GM03348 (cell line): ENCODE measurements at regions not wholly inside any gene's neighbourhood (a gene's known extent, or its start where the extent isn't known, plus 50 kb on each side); places are given as distances from the start of the nearest gene placed in this dataset.

Experiments used
- DNase-seq: peaks from one replicate; pipeline ENCODE4 v3.0.0; 2012; ENCODE audit warnings: low spot score

- no peak for DNase-seq
These were observed 1471.1 kb downstream of the TBC1D22A start for GRCh38 chr22:48233586-48233985.

DNA sequence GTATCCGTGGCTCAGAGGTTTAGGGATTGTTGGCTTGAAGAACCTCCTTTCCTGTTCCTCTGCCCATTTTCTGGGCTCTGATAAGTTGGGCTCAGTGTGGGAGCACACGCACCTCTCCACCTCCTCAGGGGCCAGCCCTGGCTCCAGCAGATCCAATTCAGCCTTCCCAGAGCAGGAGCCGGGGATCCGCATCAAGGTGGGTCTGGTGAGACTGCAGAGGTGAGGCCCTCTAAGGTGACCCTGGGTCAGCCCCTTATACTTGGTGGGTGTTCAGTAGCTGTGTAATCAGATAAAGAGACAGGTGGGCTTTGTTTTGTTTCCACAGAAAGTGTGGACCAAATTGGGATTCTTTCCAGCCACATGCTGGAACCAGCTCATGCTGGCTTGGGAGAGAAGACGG lies 1466.0 kb downstream of the TBC1D22A start:
- no peak for DNase-seq

GRCh38 chr22:48227341-48228018 lies 1465.0 kb downstream of the TBC1D22A start:
- DNase-seq, result no peak

DNA sequence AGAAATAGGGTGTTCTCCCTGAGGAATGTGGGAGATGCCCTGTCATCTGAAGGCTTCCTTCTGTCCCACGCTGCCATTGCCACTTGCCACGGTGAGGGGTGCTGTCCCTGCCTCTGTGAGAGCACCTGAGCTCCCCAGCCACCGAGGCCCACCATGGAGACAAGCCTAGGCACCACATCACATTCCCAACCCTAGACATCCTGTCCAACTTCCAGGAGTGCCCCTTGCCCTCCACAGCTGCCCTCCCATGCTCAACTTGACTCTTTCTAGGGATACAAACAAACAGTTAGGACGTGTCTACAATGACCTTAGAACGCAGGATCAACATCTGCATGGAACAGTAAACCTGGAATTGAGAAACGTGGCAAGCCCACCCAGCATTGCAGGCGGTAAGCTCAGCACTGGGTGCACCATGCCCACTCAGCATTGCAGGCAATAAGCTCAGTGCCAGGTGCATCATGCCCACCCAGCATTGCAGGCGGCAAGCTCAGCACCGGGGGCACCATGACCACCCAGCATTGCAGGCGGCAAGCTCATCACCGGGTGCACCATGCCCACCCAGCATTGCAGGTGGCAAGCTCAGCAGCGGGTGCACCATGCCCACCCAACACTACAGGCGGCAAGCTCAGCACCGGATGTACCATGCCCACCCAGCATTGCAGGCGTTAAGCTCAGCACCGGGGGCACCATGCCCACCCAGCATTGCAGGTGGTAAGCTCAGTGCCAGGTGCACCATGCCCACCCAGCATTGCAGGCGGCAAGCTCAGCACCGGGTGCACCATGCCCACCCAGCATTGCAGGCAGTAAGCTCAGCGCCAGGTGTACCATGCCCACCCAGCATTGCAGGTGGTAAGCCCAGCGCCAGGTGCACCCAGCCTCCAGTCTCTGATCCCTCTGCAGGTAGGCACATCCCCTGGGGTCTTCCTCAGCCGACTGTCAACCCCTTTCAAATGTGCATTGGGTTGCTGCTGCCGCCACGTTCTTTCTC lies 1463.9 kb downstream of the TBC1D22A start:
- DNase-seq, result no peak

GRCh38 chr22:48224332-48224731 lies 1461.9 kb downstream of the TBC1D22A start:
- no peak for DNase-seq

- DNase-seq, result no peak
These were observed 1461.2 kb downstream of the TBC1D22A start for GRCh38 chr22:48223488-48224190.

DNA sequence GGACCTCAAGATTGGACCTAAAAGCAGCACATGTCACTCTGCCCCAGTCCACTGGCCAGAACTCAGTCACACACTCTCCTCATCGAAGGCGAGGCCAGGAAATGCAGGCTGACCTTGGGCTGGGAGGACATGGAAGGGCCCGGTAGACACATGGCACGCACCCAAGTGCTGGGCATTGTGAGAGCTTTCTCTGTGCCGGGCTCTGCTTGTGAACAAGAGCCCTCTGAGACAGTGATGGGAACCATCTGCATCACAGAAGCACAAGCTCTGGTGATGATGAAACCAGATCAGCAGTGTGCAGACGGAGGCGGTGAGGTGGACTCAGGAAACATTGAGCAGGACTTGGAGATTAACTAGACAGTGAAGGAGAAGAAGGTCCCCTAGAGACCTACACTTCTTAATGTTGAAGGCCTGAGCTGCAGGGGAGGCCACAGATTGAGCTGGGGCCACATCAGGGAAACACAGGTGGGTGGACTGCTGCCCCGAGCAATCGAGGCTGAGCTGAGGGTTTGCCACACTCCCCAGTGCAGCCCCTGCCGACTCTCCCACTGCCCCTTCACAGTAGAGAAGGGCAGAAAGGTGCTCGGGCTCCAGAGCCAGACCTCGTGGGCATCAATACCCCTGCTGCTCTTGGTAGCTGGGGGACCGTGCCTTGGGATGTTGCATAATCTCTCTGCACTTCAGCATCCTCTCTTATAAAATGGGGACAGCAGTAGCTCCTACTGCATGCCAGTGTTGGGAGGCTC lies 1460.5 kb downstream of the TBC1D22A start:
- DNase-seq, result no peak

DNA sequence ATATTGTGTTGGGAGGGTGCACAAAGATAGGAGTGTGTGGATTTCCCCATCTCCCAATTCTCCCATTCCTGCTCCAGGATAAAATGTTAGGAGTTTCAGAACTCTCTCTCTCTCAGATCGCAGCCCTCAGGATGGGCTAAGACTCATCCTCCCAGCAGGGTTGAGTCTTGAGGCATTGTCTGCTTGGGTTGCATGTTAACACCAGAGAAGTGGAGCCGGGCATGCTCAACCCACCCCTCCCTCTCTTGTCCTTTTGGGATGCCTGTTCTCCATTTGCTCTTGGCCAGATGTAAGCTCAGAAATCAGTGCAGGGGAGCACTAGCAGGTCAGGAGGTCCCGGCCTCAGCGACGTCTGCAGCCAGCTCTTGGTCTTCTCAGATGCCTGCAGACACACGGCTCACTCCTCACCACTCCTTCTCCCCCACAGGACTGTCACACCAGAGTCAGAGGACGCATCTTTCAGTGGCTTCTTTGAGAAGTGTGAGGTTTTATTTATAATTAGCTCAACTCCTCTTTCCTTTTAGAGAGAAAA lies 1456.5 kb downstream of the TBC1D22A start:
- DNase-seq, result no peak

DNA sequence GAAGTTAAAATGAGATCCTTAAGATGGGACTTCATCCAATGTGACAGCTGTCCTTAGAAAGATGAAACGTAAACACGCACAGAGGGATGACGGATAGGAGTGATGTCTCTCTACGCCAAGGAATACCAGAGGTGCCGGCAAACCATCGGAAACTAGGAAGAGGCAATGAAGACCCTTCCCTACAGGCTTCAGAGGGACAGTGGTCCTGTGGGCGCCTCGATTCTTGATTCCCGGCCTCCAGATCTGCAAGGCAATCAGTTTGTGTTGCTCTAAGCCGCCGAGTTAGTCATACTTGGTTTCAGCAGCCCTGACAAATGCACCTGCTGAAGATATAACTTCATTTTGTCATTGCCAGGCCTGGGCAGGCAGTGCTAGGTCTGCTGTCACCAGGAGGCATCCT lies 1455.1 kb downstream of the TBC1D22A start:
- no peak for DNase-seq

DNA sequence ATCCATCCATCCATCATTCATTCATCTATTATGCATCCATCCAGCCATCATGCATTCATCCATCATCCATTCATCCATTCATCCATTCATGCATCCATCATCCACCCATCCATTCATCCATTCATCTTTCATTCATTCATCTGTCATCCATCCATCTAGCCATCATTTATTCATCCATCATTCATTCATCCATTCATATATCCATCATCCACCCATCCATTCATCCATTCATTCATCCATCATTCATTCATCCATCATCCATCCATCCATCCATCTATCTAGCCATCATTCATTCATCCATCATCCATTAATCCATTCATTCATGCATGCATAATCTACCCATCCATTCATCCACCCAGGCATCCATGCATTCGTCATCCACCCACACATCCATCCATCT lies 1450.3 kb downstream of the TBC1D22A start:
- DNase-seq, result no peak

DNA sequence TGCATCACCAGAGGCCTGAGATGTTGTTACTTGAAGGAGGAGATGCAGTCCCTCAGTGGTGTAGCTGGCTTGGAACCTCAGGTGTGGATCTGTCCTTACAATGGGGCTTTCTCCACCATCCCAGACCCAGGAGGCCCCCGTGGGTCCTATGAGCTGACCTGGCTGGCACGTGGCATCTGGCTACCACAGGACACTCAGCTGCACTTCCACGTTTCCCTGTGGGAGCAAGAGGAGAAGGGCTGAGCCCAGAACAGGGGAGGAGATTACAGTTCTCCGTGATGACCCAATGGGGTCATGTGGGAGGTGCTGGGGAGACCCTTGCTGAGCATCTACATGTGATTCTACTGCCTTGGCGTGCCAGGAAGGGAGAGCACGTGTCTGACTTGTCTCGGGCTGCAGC lies 1448.4 kb downstream of the TBC1D22A start:
- DNase-seq, result no peak

DNA sequence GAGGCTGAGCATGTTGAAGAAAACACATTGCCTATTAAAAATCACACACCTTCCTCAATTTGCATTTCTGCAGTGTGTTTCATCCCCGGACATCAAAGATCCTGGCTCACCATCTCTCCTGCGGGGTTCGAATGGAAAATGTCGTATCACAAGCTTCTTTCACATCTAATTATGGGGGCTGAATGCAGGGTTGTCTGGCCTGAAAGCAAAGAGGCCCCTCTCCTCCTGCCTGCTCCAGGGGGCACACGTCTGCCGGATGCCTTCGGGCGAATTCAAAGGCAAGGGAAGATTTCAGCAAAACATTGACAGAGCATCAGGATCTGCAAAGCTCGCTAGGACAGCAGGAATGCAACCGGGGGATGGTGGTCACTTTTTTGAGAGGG lies 1447.7 kb downstream of the TBC1D22A start:
- DNase-seq, result no peak

- no peak for DNase-seq
These were observed 1447.2 kb downstream of the TBC1D22A start for GRCh38 chr22:48209473-48210197.

GRCh38 chr22:48208894-48209293 lies 1446.4 kb downstream of the TBC1D22A start:
- no peak for DNase-seq

- DNase-seq, result no peak
These were observed 1445.6 kb downstream of the TBC1D22A start for GRCh38 chr22:48207919-48208535.

DNA sequence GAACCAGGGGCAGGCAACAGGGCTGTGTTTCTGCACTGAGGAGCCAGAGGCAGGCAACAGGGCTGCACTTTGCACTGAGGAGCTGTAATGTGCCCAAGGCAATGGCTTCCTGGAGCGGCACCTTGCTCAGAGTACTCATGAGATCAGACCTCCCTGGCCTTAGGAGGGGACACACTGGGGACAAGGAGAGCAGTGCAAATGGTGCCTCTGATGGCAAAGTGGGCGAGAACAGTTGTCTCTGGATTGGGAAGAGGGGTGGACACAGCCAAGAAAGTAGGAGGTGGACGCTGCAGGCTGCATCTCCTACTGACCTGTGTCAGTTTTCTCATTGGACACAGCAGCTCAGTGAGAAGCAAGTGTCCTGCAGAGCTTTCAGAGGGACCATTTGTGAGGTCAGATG lies 1443.3 kb downstream of the TBC1D22A start:
- no peak for DNase-seq

DNA sequence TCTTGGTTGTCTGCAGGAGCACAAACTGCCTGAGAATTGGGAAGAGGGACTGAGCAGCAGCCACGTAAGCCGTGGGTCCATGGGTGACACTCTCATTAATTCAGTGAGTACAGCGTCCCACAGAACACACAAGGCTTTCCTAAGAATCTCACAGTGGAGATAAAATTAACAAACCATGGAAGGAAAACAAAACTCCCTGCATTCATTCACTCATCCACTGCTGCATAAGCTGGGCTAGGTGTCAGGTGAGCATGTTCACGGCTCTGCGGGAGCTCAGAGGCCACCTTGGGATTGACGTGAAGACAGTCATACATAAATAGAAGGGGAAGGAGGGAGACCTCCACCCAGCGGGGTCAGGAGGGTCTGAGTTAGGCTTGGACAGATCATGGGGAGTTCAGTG lies 1442.7 kb downstream of the TBC1D22A start:
- DNase-seq, result no peak

GRCh38 chr22:48204296-48204695 lies 1441.8 kb downstream of the TBC1D22A start:
- DNase-seq, result no peak

- DNase-seq, result no peak
These were observed 1437.2 kb downstream of the TBC1D22A start for GRCh38 chr22:48199667-48200066.
